ENCODE measurements at regions not wholly inside any gene's neighbourhood (a gene's known extent, or its start where the extent isn't known, plus 50 kb on each side); places are given as distances from the start of the nearest gene placed in this dataset.

DNA sequence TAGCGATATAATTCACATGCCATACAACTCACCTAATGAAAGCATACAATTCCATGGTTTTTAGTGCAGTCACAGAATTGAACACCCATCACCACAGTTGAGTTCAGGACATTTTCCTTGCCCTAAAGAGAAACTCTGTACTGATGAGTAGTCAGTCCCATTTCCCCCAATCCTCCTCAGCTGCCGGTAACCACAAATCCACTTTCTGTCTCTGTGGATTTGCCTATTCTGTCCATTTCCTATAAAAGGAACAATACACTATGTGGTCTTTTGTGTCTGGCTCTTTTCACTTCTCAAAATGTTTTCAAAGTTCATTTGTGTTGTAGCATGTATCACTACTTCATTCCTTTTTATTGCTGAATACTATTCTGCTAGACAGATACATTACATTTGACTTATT is 67.9 kb upstream of the TGM3 start:
- H3K4me2 ChIP-seq (ENCODE audit: low read length), result no peak overlapping the region
- no peaks in the 10 kb centered on the region for H3K27me3 ChIP-seq (ENCODE audit: insufficient read depth, low read depth, low read length)
- no peaks in the 10 kb centered on the region for H3K9me3 ChIP-seq (ENCODE audit: low read length)
- no peaks in the 10 kb centered on the region for H3K9me2 ChIP-seq (ENCODE audit: insufficient read depth, low read length)
- no peak overlapping the region for H2AFZ ChIP-seq (ENCODE audit: low read depth, low read length)
- no peak overlapping the region for H3K4me3 ChIP-seq (ENCODE audit: low read length)
- no peaks in the 10 kb centered on the region for H4K20me1 ChIP-seq (ENCODE audit: insufficient read depth)
- no peak overlapping the region for H3K27ac ChIP-seq (ENCODE audit: low read length)
- H3K36me3 ChIP-seq (ENCODE audit: insufficient read depth, low read length), result no peaks in the 10 kb centered on the region
- no peak overlapping the region for H3K9ac ChIP-seq (ENCODE audit: low read length)
- TF ChIP-seq EP300 (conservative IDR thresholded peaks at IDR 0.05; ENCODE audit: poor library complexity, severe bottlenecking) (no peak), POLR2AphosphoS5 (IDR thresholded peaks at IDR 0.05) (no peak), TAF1 (IDR thresholded peaks at IDR 0.05; ENCODE audit: low read depth) (no peak), EZH2 (IDR thresholded peaks at IDR 0.05; ENCODE audit: borderline replicate concordance, insufficient read depth, low read length, poor library complexity, severe bottlenecking) (no peak), SMC3 (conservative IDR thresholded peaks at IDR 0.05; ENCODE audit: poor library complexity) (no peak), MXI1 (conservative IDR thresholded peaks at IDR 0.05; ENCODE audit: poor library complexity, severe bottlenecking) (no peak)
- TF ChIP-seq, protein P1, sequence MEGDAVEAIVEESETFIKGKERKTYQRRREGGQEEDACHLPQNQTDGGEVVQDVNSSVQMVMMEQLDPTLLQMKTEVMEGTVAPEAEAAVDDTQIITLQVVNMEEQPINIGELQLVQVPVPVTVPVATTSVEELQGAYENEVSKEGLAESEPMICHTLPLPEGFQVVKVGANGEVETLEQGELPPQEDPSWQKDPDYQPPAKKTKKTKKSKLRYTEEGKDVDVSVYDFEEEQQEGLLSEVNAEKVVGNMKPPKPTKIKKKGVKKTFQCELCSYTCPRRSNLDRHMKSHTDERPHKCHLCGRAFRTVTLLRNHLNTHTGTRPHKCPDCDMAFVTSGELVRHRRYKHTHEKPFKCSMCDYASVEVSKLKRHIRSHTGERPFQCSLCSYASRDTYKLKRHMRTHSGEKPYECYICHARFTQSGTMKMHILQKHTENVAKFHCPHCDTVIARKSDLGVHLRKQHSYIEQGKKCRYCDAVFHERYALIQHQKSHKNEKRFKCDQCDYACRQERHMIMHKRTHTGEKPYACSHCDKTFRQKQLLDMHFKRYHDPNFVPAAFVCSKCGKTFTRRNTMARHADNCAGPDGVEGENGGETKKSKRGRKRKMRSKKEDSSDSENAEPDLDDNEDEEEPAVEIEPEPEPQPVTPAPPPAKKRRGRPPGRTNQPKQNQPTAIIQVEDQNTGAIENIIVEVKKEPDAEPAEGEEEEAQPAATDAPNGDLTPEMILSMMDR (IDR thresholded peaks at IDR 0.05; ENCODE audit: poor library complexity, severe bottlenecking), result no peak
- TF ChIP-seq, protein P2, sequence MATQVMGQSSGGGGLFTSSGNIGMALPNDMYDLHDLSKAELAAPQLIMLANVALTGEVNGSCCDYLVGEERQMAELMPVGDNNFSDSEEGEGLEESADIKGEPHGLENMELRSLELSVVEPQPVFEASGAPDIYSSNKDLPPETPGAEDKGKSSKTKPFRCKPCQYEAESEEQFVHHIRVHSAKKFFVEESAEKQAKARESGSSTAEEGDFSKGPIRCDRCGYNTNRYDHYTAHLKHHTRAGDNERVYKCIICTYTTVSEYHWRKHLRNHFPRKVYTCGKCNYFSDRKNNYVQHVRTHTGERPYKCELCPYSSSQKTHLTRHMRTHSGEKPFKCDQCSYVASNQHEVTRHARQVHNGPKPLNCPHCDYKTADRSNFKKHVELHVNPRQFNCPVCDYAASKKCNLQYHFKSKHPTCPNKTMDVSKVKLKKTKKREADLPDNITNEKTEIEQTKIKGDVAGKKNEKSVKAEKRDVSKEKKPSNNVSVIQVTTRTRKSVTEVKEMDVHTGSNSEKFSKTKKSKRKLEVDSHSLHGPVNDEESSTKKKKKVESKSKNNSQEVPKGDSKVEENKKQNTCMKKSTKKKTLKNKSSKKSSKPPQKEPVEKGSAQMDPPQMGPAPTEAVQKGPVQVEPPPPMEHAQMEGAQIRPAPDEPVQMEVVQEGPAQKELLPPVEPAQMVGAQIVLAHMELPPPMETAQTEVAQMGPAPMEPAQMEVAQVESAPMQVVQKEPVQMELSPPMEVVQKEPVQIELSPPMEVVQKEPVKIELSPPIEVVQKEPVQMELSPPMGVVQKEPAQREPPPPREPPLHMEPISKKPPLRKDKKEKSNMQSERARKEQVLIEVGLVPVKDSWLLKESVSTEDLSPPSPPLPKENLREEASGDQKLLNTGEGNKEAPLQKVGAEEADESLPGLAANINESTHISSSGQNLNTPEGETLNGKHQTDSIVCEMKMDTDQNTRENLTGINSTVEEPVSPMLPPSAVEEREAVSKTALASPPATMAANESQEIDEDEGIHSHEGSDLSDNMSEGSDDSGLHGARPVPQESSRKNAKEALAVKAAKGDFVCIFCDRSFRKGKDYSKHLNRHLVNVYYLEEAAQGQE (IDR thresholded peaks at IDR 0.05; ENCODE audit: borderline replicate concordance), result no peak
- no peaks in the 10 kb centered on the region for H3K79me2 ChIP-seq (replicated peaks; ENCODE audit: insufficient read depth, low read length)
- H3F3A ChIP-seq (ENCODE audit: insufficient read depth, low read length, poor library complexity, severe bottlenecking), result no peaks in the 10 kb centered on the region

DNA sequence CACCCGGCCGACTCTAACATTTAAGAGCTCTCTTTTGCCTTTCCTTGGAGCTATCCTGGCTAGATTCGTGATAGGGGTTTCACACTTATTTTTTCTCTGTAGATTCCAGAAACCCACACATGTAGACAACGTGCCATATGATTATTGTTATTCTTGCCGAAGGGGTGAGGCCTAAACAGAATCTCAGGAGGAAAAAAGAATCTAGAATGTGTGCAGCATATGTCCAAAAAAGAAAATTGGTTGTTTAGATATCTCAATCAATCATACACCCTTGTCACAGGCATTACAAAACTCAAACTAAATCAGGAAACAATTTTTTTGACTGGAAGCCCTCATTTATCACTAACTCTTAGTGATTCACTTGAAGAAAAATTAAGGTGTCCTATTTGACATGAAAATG is 66.9 kb upstream of the TGM3 start:
- Histone ChIP-seq H3K4me2 (ENCODE audit: low read length) (no peak overlapping the region), H4K20me1 (ENCODE audit: insufficient read depth) (no peaks in the 10 kb centered on the region), H3K9me2 (ENCODE audit: insufficient read depth, low read length) (no peaks in the 10 kb centered on the region), H3K36me3 (ENCODE audit: insufficient read depth, low read length) (no peaks in the 10 kb centered on the region), H3K9ac (ENCODE audit: low read length) (no peak overlapping the region), H3K27ac (ENCODE audit: low read length) (no peak overlapping the region), H3K27me3 (ENCODE audit: insufficient read depth, low read depth, low read length) (no peaks in the 10 kb centered on the region), H3F3A (ENCODE audit: insufficient read depth, low read length, poor library complexity, severe bottlenecking) (peaks cover under 1% of the 10 kb centered on the region), H2AFZ (ENCODE audit: low read depth, low read length) (no peak overlapping the region), H3K79me2 (replicated peaks; ENCODE audit: insufficient read depth, low read length) (no peaks in the 10 kb centered on the region), H3K4me3 (ENCODE audit: low read length) (no peak overlapping the region), H3K9me3 (ENCODE audit: low read length) (no peaks in the 10 kb centered on the region)
- TF ChIP-seq TAF1 (IDR thresholded peaks at IDR 0.05; ENCODE audit: low read depth) (no peak), MXI1 (conservative IDR thresholded peaks at IDR 0.05; ENCODE audit: poor library complexity, severe bottlenecking) (no peak), POLR2AphosphoS5 (IDR thresholded peaks at IDR 0.05) (no peak), EZH2 (IDR thresholded peaks at IDR 0.05; ENCODE audit: borderline replicate concordance, insufficient read depth, low read length, poor library complexity, severe bottlenecking) (no peak), RAD21 (conservative IDR thresholded peaks at IDR 0.05) (no peak), SMC3 (conservative IDR thresholded peaks at IDR 0.05; ENCODE audit: poor library complexity) (no peak), EP300 (conservative IDR thresholded peaks at IDR 0.05; ENCODE audit: poor library complexity, severe bottlenecking) (no peak)
- TF ChIP-seq, protein P1 (IDR thresholded peaks at IDR 0.05; ENCODE audit: poor library complexity, severe bottlenecking), result no peak
- TF ChIP-seq, protein P2 (IDR thresholded peaks at IDR 0.05; ENCODE audit: borderline replicate concordance), result no peak

All from neural cell (in vitro differentiated cells).